Left forelimb (tissue), 1 donor: ENCODE measurements at regions not wholly inside any gene's neighbourhood (a gene's known extent, or its start where the extent isn't known, plus 50 kb on each side); places are given as distances from the start of the nearest gene placed in this dataset.

ENCODE experiments used
- DNase-seq: peaks from one replicate; pipeline ENCODE4 v3.0.0-alpha.2; 2018; ENCODE audit warnings: low spot score

GRCh38 chr15:61798631-61799030, 261.6 kb downstream of the VPS13C start:
- DNase-seq = no peak

GRCh38 chr15:61796056-61796455, 264.2 kb downstream of the VPS13C start:
- DNase-seq = no peak

- no peak for DNase-seq
Observed at GRCh38 chr15:61794881-61795280, 265.4 kb downstream of the VPS13C start.

GRCh38 chr15:61794276-61794675, 266.0 kb downstream of the VPS13C start:
- DNase-seq = no peak

GRCh38 chr15:61784734-61785133, 275.5 kb downstream of the VPS13C start:
- no peak for DNase-seq

GRCh38 chr15:61780278-61780980, 279.8 kb downstream of the VPS13C start:
- no peak for DNase-seq

- no peak for DNase-seq
Observed at GRCh38 chr15:61777689-61778088, 282.6 kb downstream of the VPS13C start.

GRCh38 chr15:61769557-61769956, 290.7 kb downstream of the VPS13C start:
- no peak for DNase-seq

GRCh38 chr15:61768131-61768530, 292.1 kb downstream of the VPS13C start:
- DNase-seq = no peak

- no peak for DNase-seq
Observed at GRCh38 chr15:61764981-61765380, 295.3 kb downstream of the VPS13C start.

- DNase-seq = no peak
Observed at GRCh38 chr15:61764141-61764540, 296.1 kb downstream of the VPS13C start.

- no peak for DNase-seq
Observed at GRCh38 chr15:61762676-61763075, 297.6 kb downstream of the VPS13C start.

- DNase-seq = no peak
Observed at GRCh38 chr15:61759639-61760038, 300.6 kb downstream of the VPS13C start.

GRCh38 chr15:61756071-61756820, 304.0 kb downstream of the VPS13C start:
- DNase-seq = no peak

GRCh38 chr15:61755467-61755866, 304.8 kb downstream of the VPS13C start:
- no peak for DNase-seq

- DNase-seq = no peak
Observed at GRCh38 chr15:61753018-61753710, 307.1 kb downstream of the VPS13C start.

GRCh38 chr15:61752001-61752400, 308.2 kb downstream of the VPS13C start:
- DNase-seq = no peak

GRCh38 chr15:61750271-61751084, 309.8 kb downstream of the VPS13C start:
- DNase-seq = no peak

GRCh38 chr15:61749169-61749568, 311.1 kb downstream of the VPS13C start:
- no peak for DNase-seq

- DNase-seq = no peak
Observed at GRCh38 chr15:61748529-61748928, 311.7 kb downstream of the VPS13C start.

GRCh38 chr15:61746589-61746988, 313.7 kb downstream of the VPS13C start:
- DNase-seq = no peak

- DNase-seq = no peak
Observed at GRCh38 chr15:61743345-61743909, 316.8 kb downstream of the VPS13C start.
